GM18505 (cell line): ENCODE measurements at regions not wholly inside any gene's neighbourhood (a gene's known extent, or its start where the extent isn't known, plus 50 kb on each side); places are given as distances from the start of the nearest gene placed in this dataset.

Source experiments
- ATAC-seq: cut with Tn5 transposase; IDR thresholded peaks from one replicate; pipeline ENCODE4 v1.9.1; 2021; ENCODE audit not compliant: unreplicated experiment
- POLR2A ChIP-seq: IDR thresholded peaks from 4 replicates; pipeline ENCODE4 v1.6.1; 2011; ENCODE audit warnings: borderline replicate concordance; ENCODE audit not compliant: insufficient read depth, insufficient read length; ENCODE audit errors: extremely low read depth

DNA sequence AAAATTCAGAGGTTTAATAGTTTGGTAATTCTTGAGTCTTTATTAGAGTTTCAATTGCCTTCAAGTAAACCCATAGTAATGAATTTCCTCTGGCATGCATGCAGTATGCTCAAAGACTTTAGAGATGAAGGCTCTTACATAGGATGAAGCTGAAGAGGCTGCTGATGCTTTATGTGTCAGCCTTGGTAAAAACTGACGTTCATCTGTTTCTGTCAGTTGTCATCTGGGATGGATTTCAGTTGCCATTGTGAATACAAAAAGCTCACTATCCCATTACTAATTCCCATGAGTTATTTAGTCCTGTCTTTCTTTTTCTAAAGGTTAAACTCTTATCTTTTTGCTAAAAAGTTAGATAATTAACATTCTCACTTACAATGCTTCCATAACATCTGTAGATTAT lies 136.9 kb upstream of the GBE1 start:
- no peak for ATAC-seq
- no peak for TF ChIP-seq POLR2A

DNA sequence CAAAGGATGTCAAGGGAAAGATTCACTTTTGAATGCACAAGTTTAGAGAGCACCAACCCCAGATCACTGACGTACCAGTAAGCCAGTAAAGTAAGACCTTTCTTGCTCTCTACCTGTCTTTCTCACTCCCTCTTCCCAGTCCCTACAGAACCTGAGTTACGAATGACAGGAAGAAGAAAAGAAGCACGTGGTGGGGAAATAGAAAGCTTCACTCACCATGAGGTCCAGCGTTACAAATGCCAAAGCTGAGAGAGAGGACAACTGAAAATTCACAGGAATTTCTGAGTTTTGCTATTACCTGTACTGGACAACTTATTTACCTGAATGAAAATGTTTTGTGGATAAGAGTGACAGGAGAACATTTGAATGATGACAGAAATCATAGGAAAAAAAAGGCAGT lies 133.2 kb upstream of the GBE1 start:
- ATAC-seq, result no peak
- TF ChIP-seq POLR2A, result no peak

DNA sequence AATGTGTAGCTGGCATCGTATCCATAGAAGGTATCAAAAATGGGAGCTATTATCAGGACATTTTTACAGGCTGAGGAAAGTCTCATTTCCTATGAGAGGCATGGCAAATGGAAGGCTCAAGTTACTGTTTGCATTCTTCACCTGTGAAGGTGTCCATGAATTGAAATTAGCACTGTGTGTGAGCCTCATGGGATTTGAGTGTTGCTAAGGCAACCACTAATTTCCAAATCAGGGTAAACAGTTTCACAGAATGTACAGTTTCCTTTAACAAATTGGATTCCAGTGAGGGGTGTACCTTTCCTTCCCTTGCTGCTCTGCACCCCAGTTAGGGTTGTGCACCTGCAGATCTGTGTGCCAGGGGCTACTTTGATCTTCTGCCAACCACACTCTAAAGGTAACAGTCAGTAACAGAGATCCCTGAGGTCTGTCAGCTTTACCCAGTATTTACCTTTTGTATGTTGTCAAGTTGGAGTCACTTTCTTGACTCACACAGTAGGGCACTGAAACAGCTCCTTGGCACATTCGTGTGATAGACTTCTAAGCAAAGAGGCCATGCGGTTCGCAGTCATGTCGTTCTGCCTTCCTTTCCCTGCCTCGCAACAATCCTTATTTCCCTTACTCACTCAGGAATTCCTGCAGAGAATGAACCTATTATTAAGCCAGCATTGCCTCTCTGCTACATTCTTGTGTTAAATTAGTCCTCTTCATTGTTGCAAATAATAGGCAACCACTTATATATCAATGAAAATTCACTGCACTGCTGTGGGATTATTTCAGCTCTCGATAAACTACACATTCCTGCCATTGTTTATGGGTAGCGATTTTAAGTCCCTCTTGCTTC lies 129.8 kb upstream of the GBE1 start:
- no peak for ATAC-seq
- no peak for TF ChIP-seq POLR2A

DNA sequence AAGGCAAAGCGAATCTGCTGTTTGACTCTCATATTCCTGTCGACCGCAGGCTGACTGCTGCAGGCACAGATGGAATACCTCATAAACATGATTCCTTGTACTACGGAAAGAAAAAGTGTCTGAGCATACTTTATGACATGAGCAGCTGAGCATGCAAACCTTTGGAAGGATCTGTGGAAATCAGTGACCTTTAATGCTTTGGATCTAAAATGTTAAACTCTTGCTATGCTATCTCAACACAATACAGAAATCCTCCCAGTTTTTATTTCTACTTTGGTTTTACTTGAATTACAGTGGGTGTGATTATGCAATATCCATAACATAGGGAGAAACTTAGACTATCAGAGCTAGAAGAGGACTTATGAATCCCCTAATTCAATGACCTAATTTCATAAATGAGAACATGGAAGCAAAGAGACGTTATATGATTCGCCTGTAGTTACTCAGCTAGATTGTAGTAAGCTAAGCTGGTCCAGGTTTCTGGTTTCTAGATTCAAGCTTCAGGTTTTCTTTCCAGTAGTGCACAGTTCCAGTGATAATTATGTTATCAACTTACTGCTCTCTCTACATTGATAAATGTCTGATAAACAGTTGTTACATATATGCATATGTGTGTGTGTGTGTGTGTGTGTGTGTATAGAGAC lies 127.6 kb upstream of the GBE1 start:
- no peak for TF ChIP-seq POLR2A
- ATAC-seq, result no peak

DNA sequence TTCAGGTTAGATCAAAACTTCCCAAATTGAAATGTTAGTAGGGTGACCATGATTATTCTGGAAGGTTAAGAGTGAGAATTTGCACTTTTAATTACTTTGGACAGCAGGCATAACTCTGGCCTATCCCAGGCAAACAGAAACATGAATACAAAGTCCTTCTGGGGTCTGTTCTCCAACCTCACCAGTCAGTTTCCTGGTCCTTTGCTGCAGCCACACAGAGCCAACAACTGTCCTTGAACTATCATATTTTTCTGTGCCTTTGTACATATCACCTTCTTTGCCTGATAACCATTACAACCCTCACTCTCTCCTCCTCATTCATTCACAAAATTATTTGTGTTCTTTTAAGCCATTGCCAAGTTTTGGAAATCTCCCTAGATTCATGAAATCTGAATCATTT lies 126.0 kb upstream of the GBE1 start:
- no peak for TF ChIP-seq POLR2A

DNA sequence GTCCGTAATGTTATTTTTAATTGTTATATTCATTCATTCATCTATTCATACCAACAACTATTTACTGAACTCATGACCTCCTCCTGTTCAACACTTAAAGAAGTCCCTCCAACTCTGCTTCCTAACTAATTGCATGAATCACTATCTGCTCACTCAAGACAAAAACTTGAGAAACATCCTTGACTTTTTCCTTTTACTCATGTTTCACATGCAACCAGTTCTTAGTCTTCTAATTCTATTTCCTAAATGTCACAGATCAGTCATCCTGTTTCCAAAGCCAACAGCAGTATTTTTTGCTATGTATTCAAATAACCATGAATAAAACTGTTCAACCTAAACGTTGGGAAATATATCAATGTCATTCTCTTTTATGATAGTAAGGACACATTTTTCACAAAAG lies 124.6 kb upstream of the GBE1 start:
- TF ChIP-seq POLR2A, result no peak
- ATAC-seq, result no peak

More for the DNA sequence above, 126.0 kb upstream of the GBE1 start:
- ATAC-seq, result no peak

DNA sequence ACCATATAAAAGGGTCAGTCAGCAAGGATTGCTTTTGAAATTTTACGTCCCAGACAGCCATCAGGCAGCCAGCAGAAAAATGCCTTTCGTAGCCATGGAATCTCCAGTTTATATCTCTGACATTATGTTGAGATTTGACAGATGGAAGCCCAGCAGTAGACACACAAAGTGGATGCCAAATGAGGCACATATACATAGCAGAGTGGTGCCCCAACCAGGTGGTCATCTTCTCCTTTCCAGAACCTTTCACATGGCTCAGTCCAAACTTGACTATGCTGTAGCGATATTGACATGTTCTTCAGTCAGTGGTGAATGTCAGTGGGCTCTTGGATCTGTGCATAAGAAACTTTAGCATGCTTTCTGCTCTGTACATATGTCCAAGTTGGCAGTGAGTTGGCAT lies 123.3 kb upstream of the GBE1 start:
- no peak for ATAC-seq
- no peak for TF ChIP-seq POLR2A

DNA sequence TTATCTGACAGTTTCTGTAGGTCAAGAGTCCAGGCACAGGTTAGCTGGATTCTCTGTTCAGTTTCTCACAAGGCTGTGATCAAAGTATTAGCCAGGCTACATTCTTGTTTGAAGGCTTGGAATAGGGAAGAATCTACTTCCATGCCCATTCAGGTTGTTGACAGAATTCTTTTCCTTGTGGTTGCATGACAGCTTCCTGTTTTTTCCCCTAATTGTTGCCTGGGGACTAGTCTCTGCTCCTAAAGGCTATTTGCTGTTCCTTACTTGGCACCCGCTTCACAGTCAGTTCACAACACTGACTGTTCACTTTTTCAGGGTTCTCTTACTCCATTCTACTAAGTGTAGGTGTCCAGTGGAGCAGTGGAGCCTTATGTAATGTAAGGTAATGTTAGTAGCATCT lies 115.4 kb upstream of the GBE1 start:
- TF ChIP-seq POLR2A, result no peak
- no peak for ATAC-seq

DNA sequence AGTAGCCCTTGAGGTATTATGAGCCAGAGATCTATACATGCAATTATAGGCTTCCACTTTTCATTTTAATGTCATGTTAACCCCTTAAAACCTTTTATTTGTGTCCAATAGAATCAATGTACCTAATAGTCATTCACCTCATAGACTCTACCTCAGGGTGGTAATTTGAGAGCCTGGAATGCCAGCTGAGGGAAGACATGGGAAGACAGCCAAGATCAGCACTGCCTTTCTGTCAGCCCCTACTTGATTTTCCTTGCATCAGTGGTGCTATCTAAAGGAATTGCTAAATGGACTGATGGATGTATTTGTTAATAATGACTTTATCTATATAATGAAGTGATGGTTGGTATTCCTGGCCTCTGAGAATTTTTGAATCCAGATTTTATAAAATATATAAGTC lies 113.3 kb upstream of the GBE1 start:
- no peak for TF ChIP-seq POLR2A
- ATAC-seq, result no peak

DNA sequence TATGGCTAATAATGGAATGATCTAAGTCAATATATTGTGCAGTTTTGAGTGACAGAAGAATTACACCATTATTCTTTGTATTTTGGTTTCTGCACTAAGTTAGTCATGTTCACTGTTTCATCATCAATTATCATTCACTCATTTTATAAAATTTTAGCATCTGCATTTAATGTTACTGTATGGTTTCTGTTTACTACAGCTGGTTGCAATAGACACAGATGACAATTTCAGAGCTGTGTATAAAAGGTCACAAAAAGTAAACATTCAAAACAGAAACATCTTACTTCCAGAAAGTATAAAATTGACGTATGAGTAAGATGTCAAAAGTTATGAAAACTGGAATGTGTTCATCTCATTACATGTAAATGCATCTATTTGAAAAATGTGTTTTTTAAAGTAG lies 111.1 kb upstream of the GBE1 start:
- no peak for TF ChIP-seq POLR2A

DNA sequence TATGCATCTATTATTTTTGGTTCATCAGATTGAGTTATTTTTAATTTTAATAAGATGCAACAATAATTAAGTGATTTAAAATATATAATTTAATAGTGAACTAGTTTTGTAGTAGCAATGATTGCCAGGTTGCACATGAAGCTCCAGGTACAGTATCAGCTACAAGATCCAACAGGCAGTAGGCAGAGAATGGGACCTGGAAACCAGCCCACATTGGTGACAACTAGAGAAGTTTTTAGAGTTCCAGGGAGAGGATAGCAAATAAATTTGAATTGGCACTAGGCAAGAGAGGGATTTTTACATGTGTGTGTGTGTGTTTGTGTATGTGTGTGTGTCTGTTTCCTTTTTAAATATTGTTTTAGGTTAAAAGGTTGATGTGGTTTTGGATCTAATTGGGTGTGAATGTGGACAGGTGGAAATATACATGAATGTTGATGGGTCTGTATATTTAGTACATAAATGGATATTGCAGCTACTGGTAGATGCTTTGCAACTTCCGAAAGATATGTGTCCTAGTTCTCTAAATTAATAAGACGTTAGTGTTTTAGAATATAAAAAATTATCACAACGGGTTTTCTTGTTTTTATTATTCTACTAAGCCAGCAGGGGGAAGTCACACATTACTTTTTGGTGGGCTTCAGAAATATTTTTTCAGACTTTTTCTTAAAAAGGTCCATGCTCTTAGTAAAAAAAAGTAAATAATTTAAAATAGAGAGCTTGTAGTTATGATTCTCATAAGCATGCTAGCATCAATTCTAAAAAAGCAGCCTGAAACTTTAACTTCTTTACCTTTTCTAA lies 110.1 kb upstream of the GBE1 start:
- no peak for TF ChIP-seq POLR2A
- no peak for ATAC-seq

More for the DNA sequence above, 111.1 kb upstream of the GBE1 start:
- ATAC-seq, result no peak

DNA sequence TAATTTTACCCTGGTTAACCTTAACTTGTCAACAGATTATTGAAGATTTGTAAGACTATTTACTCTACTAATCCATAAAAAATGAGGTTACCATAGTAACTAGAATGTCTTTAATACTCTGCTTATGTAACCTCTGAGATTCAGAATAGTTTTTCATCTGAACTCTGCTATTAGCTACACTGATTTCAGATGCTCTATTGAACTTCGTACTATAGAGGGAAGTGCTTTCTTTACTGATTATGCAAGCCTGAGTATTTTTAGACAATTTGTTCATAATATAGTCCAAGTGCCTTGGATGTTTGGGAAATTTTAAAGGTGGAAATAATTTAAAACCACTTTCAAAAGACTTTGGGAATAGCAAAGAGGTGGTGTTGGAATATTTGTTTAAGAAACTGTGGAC lies 107.9 kb upstream of the GBE1 start:
- TF ChIP-seq POLR2A, result no peak
- no peak for ATAC-seq

DNA sequence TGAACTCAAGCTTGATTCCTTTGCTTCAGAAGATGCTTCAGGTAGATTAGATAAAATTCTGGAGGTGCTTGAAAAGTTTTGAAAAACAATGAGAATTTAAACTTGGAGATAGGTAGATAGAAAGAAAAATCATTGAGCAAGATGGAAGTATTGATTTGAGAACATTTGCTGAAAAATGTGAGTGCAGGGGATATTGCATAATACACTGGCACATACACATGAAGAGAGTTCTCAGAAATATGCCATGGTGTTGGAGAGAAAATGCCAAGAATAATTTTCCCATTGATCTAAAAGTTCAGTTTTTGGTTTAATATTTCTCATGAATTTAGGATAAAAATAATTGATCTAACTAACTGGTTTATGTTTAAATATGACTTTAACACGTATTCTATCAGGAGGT lies 107.2 kb upstream of the GBE1 start:
- no peak for TF ChIP-seq POLR2A
- no peak for ATAC-seq
